ENCODE measurements at regions not wholly inside any gene's neighbourhood (a gene's known extent, or its start where the extent isn't known, plus 50 kb on each side); places are given as distances from the start of the nearest gene placed in this dataset.
"Not testable (repeated sequence)": the region's sequence is repeated elsewhere in the genome, so short reads cannot be mapped to it uniquely, and the experiment has no call there.

DNA sequence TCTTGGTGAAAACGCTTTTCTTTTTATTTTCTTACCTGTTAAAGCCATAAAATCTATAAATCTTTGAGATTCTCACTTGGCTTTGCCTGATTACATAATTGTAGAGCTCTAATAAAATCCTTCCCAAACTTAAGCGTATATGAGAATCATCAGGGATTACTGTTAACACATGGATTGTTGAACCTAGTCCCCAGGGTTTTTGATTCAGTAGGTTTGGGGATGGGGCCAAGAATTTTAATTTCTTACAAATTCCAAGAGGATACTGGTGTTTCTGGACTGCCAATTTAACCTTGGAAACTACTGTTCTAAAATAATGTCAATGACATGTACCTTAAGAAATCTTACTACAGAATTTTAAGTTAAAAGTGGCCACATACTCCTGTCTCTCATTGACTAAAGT lies 694.2 kb downstream of the BRINP3 start:
- peaks cover 20% of the 10 kb centered on the region for H3K4me1 ChIP-seq (ENCODE audit: insufficient read depth, low read length)
- H2AFZ ChIP-seq (ENCODE audit: low read depth, low read length), result no peak overlapping the region

DNA sequence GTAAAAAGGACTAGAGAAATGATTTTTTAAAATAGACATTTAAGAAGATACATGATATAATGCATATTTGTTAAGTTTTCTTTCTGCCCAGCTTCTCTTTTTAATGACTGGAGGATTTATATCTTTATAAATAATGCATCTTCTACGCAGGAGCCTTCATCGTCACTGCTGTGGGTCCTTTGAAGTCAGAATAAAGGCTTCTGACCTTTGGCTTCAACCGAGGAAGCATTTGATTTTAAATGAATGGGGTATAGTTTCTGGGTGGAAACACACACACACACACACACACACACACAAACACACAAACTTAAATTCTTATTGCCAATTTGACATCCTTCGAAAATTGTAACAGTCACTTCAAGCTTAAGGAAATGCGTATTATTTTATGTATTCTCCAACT lies 690.9 kb downstream of the BRINP3 start:
- peak overlapping the region; percentile 69 for H2AFZ ChIP-seq (ENCODE audit: low read depth, low read length)
- no peaks in the 10 kb centered on the region for H3K9me3 ChIP-seq (ENCODE audit: low read length)
- H3K4me1 ChIP-seq (ENCODE audit: insufficient read depth, low read length), result peaks cover 20% of the 10 kb centered on the region
- peak overlapping the region; percentile 45 for H3K4me3 ChIP-seq (ENCODE audit: low read length)
- H3K27me3 ChIP-seq (ENCODE audit: insufficient read depth, low read length), result no peaks in the 10 kb centered on the region
- no peaks in the 10 kb centered on the region for H3K36me3 ChIP-seq (ENCODE audit: insufficient read depth, low read length)

More for the DNA sequence above, 694.2 kb downstream of the BRINP3 start:
- Histone ChIP-seq H3K4me3 (ENCODE audit: low read length) (no peak overlapping the region), H3K9me3 (ENCODE audit: low read length) (no peaks in the 10 kb centered on the region), H3K36me3 (ENCODE audit: insufficient read depth, low read length) (no peaks in the 10 kb centered on the region), H3K27me3 (ENCODE audit: insufficient read depth, low read length) (no peaks in the 10 kb centered on the region)

DNA sequence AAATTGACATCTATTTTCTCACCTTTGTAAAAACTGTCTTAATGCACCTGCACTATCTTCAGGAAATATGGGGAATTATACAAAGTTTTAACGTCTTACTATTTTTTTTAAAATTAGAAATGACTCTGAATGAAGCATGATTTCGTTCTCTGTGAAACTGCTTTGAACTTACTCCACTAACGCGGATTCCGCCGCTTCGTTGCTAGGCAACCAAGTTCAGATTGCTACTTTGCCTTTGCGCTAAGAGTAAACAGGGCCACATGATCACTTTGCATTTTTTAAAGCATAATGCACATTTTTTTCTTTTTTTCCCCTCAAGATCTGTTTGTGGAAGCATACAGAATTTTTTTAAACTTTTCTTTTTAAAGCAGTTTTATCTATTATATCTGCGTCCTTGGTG lies 690.5 kb downstream of the BRINP3 start:
- no peak overlapping the region for H2AFZ ChIP-seq (ENCODE audit: low read depth, low read length)
- H3K9me3 ChIP-seq (ENCODE audit: low read length), result no peaks in the 10 kb centered on the region
- H3K4me3 ChIP-seq (ENCODE audit: low read length), result peak overlapping the region; percentile 45
- H3K27me3 ChIP-seq (ENCODE audit: insufficient read depth, low read length), result no peaks in the 10 kb centered on the region
- no peaks in the 10 kb centered on the region for H3K36me3 ChIP-seq (ENCODE audit: insufficient read depth, low read length)
- peaks cover 20% of the 10 kb centered on the region for H3K4me1 ChIP-seq (ENCODE audit: insufficient read depth, low read length)

DNA sequence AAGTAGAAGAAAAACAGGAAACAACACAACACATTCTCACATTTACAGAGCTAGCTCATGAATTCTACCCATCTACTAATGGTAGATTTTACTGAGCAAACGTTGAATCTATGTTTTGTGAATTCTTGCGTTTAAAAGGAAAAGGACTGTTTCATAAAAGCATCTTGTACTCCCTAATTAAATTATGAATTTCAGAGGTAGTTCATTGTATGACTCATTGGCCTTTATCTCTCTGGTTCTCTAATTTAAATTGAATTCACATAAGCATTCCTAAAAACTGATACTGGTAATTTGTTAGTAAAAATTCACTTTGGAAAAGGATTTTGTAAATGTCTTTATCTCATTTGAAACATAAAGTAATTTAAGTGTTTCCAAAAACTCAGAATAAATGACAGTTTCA lies 687.3 kb downstream of the BRINP3 start:
- Histone ChIP-seq H2AFZ (ENCODE audit: low read depth, low read length) (no peak overlapping the region), H3K27me3 (ENCODE audit: insufficient read depth, low read length) (no peaks in the 10 kb centered on the region), H3K4me1 (ENCODE audit: insufficient read depth, low read length) (peaks cover 19% of the 10 kb centered on the region), H3K4me3 (ENCODE audit: low read length) (no peak overlapping the region), H3K36me3 (ENCODE audit: insufficient read depth, low read length) (no peaks in the 10 kb centered on the region), H3K9me3 (ENCODE audit: low read length) (no peaks in the 10 kb centered on the region)

DNA sequence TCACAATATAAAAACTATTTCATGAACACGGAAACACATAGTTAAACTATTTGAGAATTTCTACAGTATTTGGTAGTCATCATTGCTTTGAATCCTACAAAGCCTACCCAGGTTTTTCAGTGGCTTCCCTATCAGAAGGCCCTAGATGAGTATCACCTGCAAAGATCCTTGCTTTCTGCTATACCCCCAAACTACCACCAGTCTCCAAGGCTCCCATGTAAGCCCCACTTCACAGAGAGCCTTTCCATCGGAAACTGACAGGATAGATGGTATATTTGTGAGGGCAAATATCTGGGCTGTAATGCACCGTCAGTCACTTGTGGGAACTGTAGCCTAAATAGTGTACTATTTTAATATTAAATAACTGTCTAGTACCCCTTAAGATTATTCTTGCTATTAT lies 674.3 kb downstream of the BRINP3 start:
- H3K4me3 ChIP-seq (ENCODE audit: low read length), result no peak overlapping the region
- no peak overlapping the region for H2AFZ ChIP-seq (ENCODE audit: low read depth, low read length)
- H3K4me1 ChIP-seq (ENCODE audit: insufficient read depth, low read length), result no peaks in the 10 kb centered on the region
- no peaks in the 10 kb centered on the region for H3K9me3 ChIP-seq (ENCODE audit: low read length)
- no peaks in the 10 kb centered on the region for H3K36me3 ChIP-seq (ENCODE audit: insufficient read depth, low read length)
- H3K27me3 ChIP-seq (ENCODE audit: insufficient read depth, low read length), result no peaks in the 10 kb centered on the region

DNA sequence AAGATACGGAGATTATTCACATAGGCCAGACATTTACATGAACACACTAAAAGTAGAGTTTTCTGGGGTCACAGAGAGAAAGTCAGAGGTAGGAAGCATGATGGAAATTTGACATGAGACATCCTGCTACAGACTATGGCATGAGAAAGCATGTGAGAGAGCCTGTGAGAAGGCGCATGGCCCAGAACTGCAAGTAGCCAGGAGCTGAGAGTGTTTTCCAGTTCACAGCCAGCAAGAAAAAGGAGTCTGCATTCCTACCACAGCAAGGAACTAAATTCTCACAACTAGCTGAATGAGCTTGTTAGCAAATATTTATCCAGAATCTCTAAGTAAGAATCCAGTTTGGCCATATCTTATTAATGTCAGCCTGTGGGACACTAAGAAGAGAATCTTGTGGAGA lies 673.3 kb downstream of the BRINP3 start:
- no peaks in the 10 kb centered on the region for H3K4me1 ChIP-seq (ENCODE audit: insufficient read depth, low read length)
- no peaks in the 10 kb centered on the region for H3K27me3 ChIP-seq (ENCODE audit: insufficient read depth, low read length)
- no peaks in the 10 kb centered on the region for H3K9me3 ChIP-seq (ENCODE audit: low read length)
- H3K36me3 ChIP-seq (ENCODE audit: insufficient read depth, low read length), result no peaks in the 10 kb centered on the region
- H3K4me3 ChIP-seq (ENCODE audit: low read length), result no peak overlapping the region
- H2AFZ ChIP-seq (ENCODE audit: low read depth, low read length), result peak overlapping the region; percentile 33

DNA sequence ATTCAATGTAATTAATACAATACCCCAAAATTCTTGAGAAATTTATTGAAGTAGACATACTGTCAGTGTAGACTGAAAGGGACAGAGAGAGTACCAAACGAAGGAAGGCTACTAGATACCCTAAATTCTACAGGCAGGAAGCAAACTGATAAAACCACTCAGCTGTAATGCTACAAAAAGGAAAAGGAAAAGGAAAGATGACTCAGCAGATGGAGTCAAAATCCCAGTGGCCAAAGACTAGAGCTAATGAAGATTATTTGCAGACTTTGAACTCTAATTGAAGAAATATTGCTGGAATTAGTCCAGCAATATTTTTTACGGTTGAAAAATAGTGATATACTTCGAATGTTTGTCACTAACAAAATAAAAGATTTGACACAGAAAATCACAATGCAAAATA lies 671.9 kb downstream of the BRINP3 start:
- H2AFZ ChIP-seq (ENCODE audit: low read depth, low read length), result no peak overlapping the region
- no peaks in the 10 kb centered on the region for H3K27me3 ChIP-seq (ENCODE audit: insufficient read depth, low read length)
- H3K36me3 ChIP-seq (ENCODE audit: insufficient read depth, low read length), result no peaks in the 10 kb centered on the region
- no peaks in the 10 kb centered on the region for H3K4me1 ChIP-seq (ENCODE audit: insufficient read depth, low read length)
- no peak overlapping the region for H3K4me3 ChIP-seq (ENCODE audit: low read length)
- H3K9me3 ChIP-seq (ENCODE audit: low read length), result no peaks in the 10 kb centered on the region

DNA sequence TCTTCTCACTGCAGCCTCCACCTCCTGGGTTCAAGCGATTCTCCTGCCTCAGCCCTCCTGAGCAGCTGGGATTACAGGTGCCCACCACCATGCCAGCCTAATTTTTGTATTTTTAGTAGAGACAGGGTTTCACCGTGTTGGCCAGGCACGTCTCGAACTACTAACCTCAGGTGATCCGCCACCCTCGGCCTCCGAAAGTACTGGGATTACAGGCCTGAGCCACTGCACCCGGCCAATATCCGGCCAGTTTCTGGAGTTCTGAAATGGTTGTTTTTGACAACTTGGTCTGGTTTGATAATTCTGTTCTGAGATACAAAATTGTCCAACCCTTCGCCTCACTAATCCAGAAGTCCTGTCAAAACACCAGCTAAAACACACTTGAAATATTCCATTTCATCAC lies 667.0 kb downstream of the BRINP3 start:
- H3K4me3 ChIP-seq (ENCODE audit: low read length); H3K36me3 ChIP-seq (ENCODE audit: insufficient read depth, low read length): not testable (repeated sequence)

DNA sequence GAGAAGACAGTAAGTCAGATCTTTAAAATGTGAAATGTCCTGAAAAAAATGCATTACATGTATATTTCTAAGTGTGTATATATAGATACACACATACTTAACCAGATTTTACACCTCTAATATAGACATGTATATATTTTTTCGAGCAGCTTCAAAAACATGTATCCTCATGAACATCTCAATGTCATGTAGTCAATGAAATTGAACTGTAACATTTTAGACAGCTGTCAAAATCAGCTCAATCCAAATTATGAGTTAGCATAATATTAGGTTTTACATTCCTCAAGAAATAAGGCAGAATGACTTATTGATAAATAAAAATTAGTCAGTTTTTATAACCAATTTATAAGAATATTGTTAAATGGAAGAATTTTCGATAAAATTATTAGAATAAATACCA lies 665.7 kb downstream of the BRINP3 start:
- Histone ChIP-seq H3K36me3 (ENCODE audit: insufficient read depth, low read length) (no peaks in the 10 kb centered on the region), H2AFZ (ENCODE audit: low read depth, low read length) (no peak overlapping the region), H3K4me3 (ENCODE audit: low read length) (no peak overlapping the region), H3K27me3 (ENCODE audit: insufficient read depth, low read length) (no peaks in the 10 kb centered on the region), H3K4me1 (ENCODE audit: insufficient read depth, low read length) (peaks cover 3% of the 10 kb centered on the region), H3K9me3 (ENCODE audit: low read length) (no peaks in the 10 kb centered on the region)

More for the DNA sequence above, 667.0 kb downstream of the BRINP3 start:
- H3K27me3 ChIP-seq (ENCODE audit: insufficient read depth, low read length); H3K4me1 ChIP-seq (ENCODE audit: insufficient read depth, low read length); H2AFZ ChIP-seq (ENCODE audit: low read depth, low read length); H3K9me3 ChIP-seq (ENCODE audit: low read length): not testable (repeated sequence)

DNA sequence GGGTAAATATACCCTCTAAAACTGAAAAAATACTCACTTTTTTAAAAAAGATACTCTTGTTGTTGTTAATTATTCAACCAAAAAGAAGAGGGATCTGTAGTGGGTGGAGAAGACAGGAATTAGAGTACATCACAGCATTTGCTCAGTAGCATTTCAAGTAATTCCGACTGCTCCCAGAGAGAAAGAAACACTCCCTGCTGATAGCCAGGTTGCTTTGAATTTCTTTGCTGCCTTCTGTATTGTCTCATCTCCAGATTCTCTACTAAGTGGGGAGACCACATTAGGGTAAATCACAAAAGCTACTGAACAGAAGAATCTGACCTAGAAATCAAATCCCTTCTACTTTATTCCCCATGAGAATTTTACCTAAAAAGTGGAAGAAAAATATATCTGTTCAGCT lies 661.1 kb downstream of the BRINP3 start:
- Histone ChIP-seq H3K4me1 (ENCODE audit: insufficient read depth, low read length) (peaks cover 14% of the 10 kb centered on the region), H3K36me3 (ENCODE audit: insufficient read depth, low read length) (no peaks in the 10 kb centered on the region), H3K9me3 (ENCODE audit: low read length) (peaks cover 2% of the 10 kb centered on the region), H3K27me3 (ENCODE audit: insufficient read depth, low read length) (no peaks in the 10 kb centered on the region), H3K4me3 (ENCODE audit: low read length) (no peak overlapping the region), H2AFZ (ENCODE audit: low read depth, low read length) (peak overlapping the region; percentile 61)

DNA sequence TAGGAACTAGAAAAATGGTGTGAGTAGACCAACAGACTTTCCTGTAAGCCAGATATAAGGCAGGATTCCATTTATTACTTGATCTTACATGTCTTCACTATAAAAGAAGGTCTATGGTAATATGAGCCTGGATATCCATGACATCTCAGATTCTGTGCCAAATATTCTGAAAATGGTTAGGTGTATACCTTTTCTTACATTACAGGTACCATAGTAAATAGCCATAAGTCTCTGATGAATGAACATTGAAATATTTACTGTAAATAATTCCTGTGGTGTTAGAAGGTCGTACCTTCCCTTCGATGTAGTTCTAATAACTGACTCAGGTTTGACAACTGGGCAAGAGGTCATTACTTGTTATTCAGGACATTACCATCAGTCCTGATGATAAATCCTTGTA lies 657.9 kb downstream of the BRINP3 start:
- no peak overlapping the region for H3K4me3 ChIP-seq (ENCODE audit: low read length)
- H3K36me3 ChIP-seq (ENCODE audit: insufficient read depth, low read length), result no peaks in the 10 kb centered on the region
- peaks cover 2% of the 10 kb centered on the region for H3K9me3 ChIP-seq (ENCODE audit: low read length)

DNA sequence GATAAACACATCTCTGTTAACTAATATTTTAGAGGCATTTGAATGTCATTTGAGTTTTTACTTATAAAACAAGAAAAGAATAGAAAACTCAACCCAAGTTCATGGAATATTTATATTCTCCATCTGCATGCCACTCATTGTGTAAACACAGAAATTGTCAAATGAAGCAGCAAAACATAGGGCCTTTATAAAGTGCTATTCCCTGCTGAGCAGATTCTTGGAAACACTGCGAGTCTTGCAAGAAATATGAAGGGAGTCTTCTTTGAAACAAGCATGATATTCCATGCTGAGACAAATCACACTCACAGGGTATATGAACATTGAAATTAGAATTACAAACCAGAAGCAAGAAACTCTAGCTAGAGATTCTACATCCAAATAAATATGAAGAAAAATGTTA lies 655.8 kb downstream of the BRINP3 start:
- Histone ChIP-seq H3K4me3 (ENCODE audit: low read length) (no peak overlapping the region), H3K36me3 (ENCODE audit: insufficient read depth, low read length) (no peaks in the 10 kb centered on the region), H3K4me1 (ENCODE audit: insufficient read depth, low read length) (peaks cover 25% of the 10 kb centered on the region), H3K27me3 (ENCODE audit: insufficient read depth, low read length) (no peaks in the 10 kb centered on the region), H3K9me3 (ENCODE audit: low read length) (peaks cover 2% of the 10 kb centered on the region), H2AFZ (ENCODE audit: low read depth, low read length) (peak overlapping the region; percentile 63)

More for the DNA sequence above, 657.9 kb downstream of the BRINP3 start:
- H2AFZ ChIP-seq (ENCODE audit: low read depth, low read length), result no peak overlapping the region
- H3K4me1 ChIP-seq (ENCODE audit: insufficient read depth, low read length), result peaks cover 27% of the 10 kb centered on the region
- no peaks in the 10 kb centered on the region for H3K27me3 ChIP-seq (ENCODE audit: insufficient read depth, low read length)

DNA sequence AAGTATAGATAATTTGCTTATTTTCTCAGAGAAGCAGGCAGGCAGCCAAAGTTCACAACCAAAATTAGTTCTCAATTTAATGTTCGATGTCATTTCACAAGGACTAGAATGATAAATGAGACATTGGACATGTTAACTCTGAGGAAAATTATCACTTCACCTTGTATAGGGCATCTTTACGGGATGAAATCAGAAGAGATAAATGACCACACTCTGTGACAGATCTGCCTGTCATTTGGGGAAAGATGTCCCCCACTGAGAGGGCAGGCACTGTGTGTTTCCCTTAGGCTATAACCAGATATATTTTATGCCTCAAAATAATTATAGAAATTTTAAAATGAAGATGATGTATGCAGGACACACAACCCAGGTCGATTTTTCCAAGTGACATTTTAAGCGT lies 642.9 kb downstream of the BRINP3 start:
- no peak overlapping the region for H3K4me3 ChIP-seq (ENCODE audit: low read length)
- peak overlapping the region; percentile 34 for H2AFZ ChIP-seq (ENCODE audit: low read depth, low read length)
- no peaks in the 10 kb centered on the region for H3K27me3 ChIP-seq (ENCODE audit: insufficient read depth, low read length)
- H3K36me3 ChIP-seq (ENCODE audit: insufficient read depth, low read length), result no peaks in the 10 kb centered on the region
- H3K4me1 ChIP-seq (ENCODE audit: insufficient read depth, low read length), result peaks cover 14% of the 10 kb centered on the region
- no peaks in the 10 kb centered on the region for H3K9me3 ChIP-seq (ENCODE audit: low read length)

DNA sequence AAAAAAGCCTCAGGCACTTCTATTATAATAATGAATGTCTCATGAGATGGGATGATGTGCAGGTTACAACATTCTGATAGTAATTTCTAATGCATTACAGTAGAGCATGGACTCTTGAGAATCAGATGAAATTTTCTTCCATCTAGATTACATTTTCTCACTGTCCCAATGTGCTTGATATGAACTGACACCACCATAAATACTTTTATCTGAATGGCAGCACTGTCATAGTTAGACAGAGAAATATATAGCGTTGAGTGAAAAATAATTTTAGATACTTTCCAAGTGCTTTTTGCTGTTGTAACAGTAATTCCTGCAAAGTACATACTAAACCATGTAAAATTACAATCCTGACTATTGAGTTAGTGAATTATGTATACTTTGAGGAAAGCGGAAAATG lies 630.1 kb downstream of the BRINP3 start:
- H3K4me3 ChIP-seq (ENCODE audit: low read length), result no peak overlapping the region
- no peaks in the 10 kb centered on the region for H3K36me3 ChIP-seq (ENCODE audit: insufficient read depth, low read length)
- H3K9me3 ChIP-seq (ENCODE audit: low read length), result no peaks in the 10 kb centered on the region
- H3K27me3 ChIP-seq (ENCODE audit: insufficient read depth, low read length), result no peaks in the 10 kb centered on the region
- H2AFZ ChIP-seq (ENCODE audit: low read depth, low read length), result no peak overlapping the region
- H3K4me1 ChIP-seq (ENCODE audit: insufficient read depth, low read length), result no peaks in the 10 kb centered on the region

Data from neuron (in vitro differentiated cells).